Gastroesophageal sphincter (tissue), 3 donors: ENCODE measurements at regions not wholly inside any gene's neighbourhood (a gene's known extent, or its start where the extent isn't known, plus 50 kb on each side); places are given as distances from the start of the nearest gene placed in this dataset.

Experiments used
- EP300 ChIP-seq: sonication (generic); formaldehyde crosslinking; IDR thresholded peaks from one replicate; pipeline ENCODE4 v1.6.1; 2017; ENCODE audit warnings: antibody characterized with exemption, mild to moderate bottlenecking
- POLR2A ChIP-seq, 2 donors: fragments of 450-650 bp; IDR thresholded peaks; one replicate each; pipeline ENCODE4 v1.6.1; 2017; ENCODE audit warnings: antibody characterized with exemption in 2 of 2, mild to moderate bottlenecking in 2 of 2, moderate library complexity in 1 of 2
- POLR2AphosphoS5 ChIP-seq: sonication (generic); formaldehyde crosslinking; IDR thresholded peaks from one replicate; pipeline ENCODE4 v1.6.1; 2017; ENCODE audit warnings: antibody characterized with exemption
- TF ChIP-seq, protein P1 (sequence below), 4 experiments: fragments of 200-600 bp in 2 of 4; fragments of 450-650 bp in 2 of 4; sonication (generic) in 1 of 4; IDR thresholded peaks; one replicate each; pipeline ENCODE4 v1.5.1; 2017 to 2019; ENCODE audit warnings: antibody characterized with exemption in 4 of 4, mild to moderate bottlenecking in 2 of 4, moderate library complexity in 2 of 4

DNA sequence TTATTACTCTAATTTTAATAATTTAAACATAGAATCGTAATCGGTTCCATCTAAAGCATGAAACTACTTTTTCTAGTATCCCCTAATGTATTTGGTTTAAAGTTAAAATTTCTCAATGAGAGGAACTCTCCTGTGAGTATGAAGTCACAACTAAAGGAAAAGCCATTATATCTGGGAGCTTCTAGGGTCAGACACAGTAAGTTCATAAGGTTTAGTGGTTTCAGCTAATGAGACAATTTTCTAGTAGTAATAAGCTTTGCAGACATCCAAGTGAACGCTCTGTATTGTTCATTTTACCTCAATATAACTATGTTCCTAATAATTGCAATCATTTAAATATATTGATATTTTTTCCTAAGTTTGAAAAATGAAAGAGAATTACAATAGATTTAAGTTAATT lies 364.4 kb upstream of the CDH9 start:
- TF ChIP-seq, protein P1, sequence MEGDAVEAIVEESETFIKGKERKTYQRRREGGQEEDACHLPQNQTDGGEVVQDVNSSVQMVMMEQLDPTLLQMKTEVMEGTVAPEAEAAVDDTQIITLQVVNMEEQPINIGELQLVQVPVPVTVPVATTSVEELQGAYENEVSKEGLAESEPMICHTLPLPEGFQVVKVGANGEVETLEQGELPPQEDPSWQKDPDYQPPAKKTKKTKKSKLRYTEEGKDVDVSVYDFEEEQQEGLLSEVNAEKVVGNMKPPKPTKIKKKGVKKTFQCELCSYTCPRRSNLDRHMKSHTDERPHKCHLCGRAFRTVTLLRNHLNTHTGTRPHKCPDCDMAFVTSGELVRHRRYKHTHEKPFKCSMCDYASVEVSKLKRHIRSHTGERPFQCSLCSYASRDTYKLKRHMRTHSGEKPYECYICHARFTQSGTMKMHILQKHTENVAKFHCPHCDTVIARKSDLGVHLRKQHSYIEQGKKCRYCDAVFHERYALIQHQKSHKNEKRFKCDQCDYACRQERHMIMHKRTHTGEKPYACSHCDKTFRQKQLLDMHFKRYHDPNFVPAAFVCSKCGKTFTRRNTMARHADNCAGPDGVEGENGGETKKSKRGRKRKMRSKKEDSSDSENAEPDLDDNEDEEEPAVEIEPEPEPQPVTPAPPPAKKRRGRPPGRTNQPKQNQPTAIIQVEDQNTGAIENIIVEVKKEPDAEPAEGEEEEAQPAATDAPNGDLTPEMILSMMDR (IDR thresholded peaks at IDR 0.05), result no peak
- TF ChIP-seq POLR2A (IDR thresholded peaks at IDR 0.05) (no peak), POLR2AphosphoS5 (no peak), EP300 (no peak)
